SKM-1 treated with dmso at 0.1 percent for 144 hours (cell line): ENCODE measurements at regions not wholly inside any gene's neighbourhood (a gene's known extent, or its start where the extent isn't known, plus 50 kb on each side); places are given as distances from the start of the nearest gene placed in this dataset.

Experiments
- DNase-seq: peaks from one replicate; lab custom pipeline; 2025; ENCODE audit not compliant: unreplicated experiment; lab: John Stamatoyannopoulos, UW

- no peak for DNase-seq
Observed at GRCh38 chr2:234661849-234662248, 165.0 kb upstream of the ARL4C start.

GRCh38 chr2:234661175-234661574 lies 164.3 kb upstream of the ARL4C start:
- no peak for DNase-seq

- no peak for DNase-seq
Observed at GRCh38 chr2:234655706-234656105, 158.8 kb upstream of the ARL4C start.

GRCh38 chr2:234650911-234651310 lies 154.0 kb upstream of the ARL4C start:
- no peak for DNase-seq

- no peak for DNase-seq
Observed at GRCh38 chr2:234649951-234650350, 153.1 kb upstream of the ARL4C start.

GRCh38 chr2:234643407-234643806 lies 146.5 kb upstream of the ARL4C start:
- DNase-seq, result no peak

GRCh38 chr2:234641086-234641485 lies 144.2 kb upstream of the ARL4C start:
- no peak for DNase-seq

- DNase-seq, result no peak
Observed at GRCh38 chr2:234640657-234641056, 143.8 kb upstream of the ARL4C start.

- no peak for DNase-seq
Observed at GRCh38 chr2:234638966-234639365, 142.1 kb upstream of the ARL4C start.

- DNase-seq, result no peak
Observed at GRCh38 chr2:234635284-234635683, 138.4 kb upstream of the ARL4C start.

- no peak for DNase-seq
Observed at GRCh38 chr2:234633581-234634230, 136.8 kb upstream of the ARL4C start.

- no peak for DNase-seq
Observed at GRCh38 chr2:234632527-234633391, 135.9 kb upstream of the ARL4C start.

GRCh38 chr2:234631646-234632514 lies 135.0 kb upstream of the ARL4C start:
- DNase-seq, result no peak

GRCh38 chr2:234630801-234631261 lies 133.9 kb upstream of the ARL4C start:
- DNase-seq, result no peak

GRCh38 chr2:234629596-234629995 lies 132.7 kb upstream of the ARL4C start:
- DNase-seq, result no peak

- no peak for DNase-seq
Observed at GRCh38 chr2:234628953-234629352, 132.1 kb upstream of the ARL4C start.

- no peak for DNase-seq
Observed at GRCh38 chr2:234627308-234627707, 130.4 kb upstream of the ARL4C start.

GRCh38 chr2:234626566-234627130 lies 129.8 kb upstream of the ARL4C start:
- DNase-seq, result no peak

- no peak for DNase-seq
Observed at GRCh38 chr2:234625626-234626250, 128.9 kb upstream of the ARL4C start.

- no peak for DNase-seq
Observed at GRCh38 chr2:234623521-234623991, 126.7 kb upstream of the ARL4C start.
